SU-DHL-6 (cell line): ENCODE measurements at regions not wholly inside any gene's neighbourhood (a gene's known extent, or its start where the extent isn't known, plus 50 kb on each side); places are given as distances from the start of the nearest gene placed in this dataset.

Experiments
- H2AFZ ChIP-seq: fragments of 200-600 bp; sonication (generic); 2 replicates; pipeline ENCODE4 v1.6.1; 2014; ENCODE audit warnings: low read depth, mild to moderate bottlenecking, moderate library complexity, mixed read lengths, antibody characterized with exemption, low read length; ENCODE audit not compliant: severe bottlenecking
- H3F3A ChIP-seq: fragments of 200-600 bp; shearing (Covaris generic); 2 replicates; pipeline ENCODE4 v1.6.0; 2016; ENCODE audit warnings: antibody characterized with exemption, mild to moderate bottlenecking; ENCODE audit not compliant: insufficient read depth
- H3K27ac ChIP-seq: fragments of 200-600 bp; sonication (generic); 2 replicates; pipeline ENCODE4 v1.5.1; 2016; ENCODE audit warnings: low read depth, mild to moderate bottlenecking, low read length, moderate library complexity, mixed read lengths
- H3K27me3 ChIP-seq: fragments of 200-600 bp; sonication (generic), shearing (Covaris generic); 2 replicates; pipeline ENCODE4 v1.6.0; 2014; ENCODE audit warnings: mild to moderate bottlenecking, low read length
- H3K36me3 ChIP-seq: fragments of 200-600 bp; sonication (generic); 2 replicates; pipeline ENCODE4 v1.6.1; 2014; ENCODE audit warnings: mild to moderate bottlenecking, low read length, mixed read lengths
- H3K4me2 ChIP-seq: fragments of 300-600, 200-600 bp; shearing (Covaris generic), sonication (generic); 2 replicates; pipeline ENCODE4 v1.6.0; 2014; ENCODE audit warnings: low read length, low read depth, mild to moderate bottlenecking; ENCODE audit not compliant: poor library complexity, severe bottlenecking
- H3K4me3 ChIP-seq: fragments of 200-600 bp; sonication (generic); 2 replicates; pipeline ENCODE4 v1.5.1; 2014; ENCODE audit warnings: antibody characterized with exemption, low read length, mild to moderate bottlenecking, mixed read lengths; ENCODE audit not compliant: insufficient read depth, poor library complexity, severe bottlenecking
- H3K79me2 ChIP-seq: fragments of 200-600 bp; sonication (generic); 2 replicates; pipeline ENCODE4 v1.6.1; 2014; ENCODE audit warnings: mild to moderate bottlenecking, low read length, moderate library complexity; ENCODE audit not compliant: insufficient read depth
- H3K9ac ChIP-seq: fragments of 200-600 bp; sonication (generic); 2 replicates; pipeline ENCODE4 v1.7.0; 2014; ENCODE audit warnings: mild to moderate bottlenecking, low read length
- H3K9me2 ChIP-seq: fragments of 200-600 bp; sonication (generic); replicated peaks from 2 replicates; pipeline ENCODE4 v1.6.1; 2014; ENCODE audit warnings: low read length; ENCODE audit not compliant: insufficient read depth
- H3K9me3 ChIP-seq: fragments of 200-600 bp; sonication (generic); 2 replicates; pipeline ENCODE4 v1.6.1; 2014; ENCODE audit warnings: low read length, mixed read lengths; ENCODE audit not compliant: insufficient read depth
- H4K20me1 ChIP-seq: fragments of 200-600 bp; sonication (generic); 2 replicates; pipeline ENCODE4 v1.6.1; 2014; ENCODE audit warnings: low read depth, mild to moderate bottlenecking, antibody characterized with exemption, low read length, moderate library complexity, mixed read lengths
- CTCF ChIP-seq: fragments of 200-600 bp; sonication (generic); IDR thresholded peaks from one replicate; pipeline ENCODE4 v1.5.1; 2017; ENCODE audit warnings: antibody characterized with exemption, mild to moderate bottlenecking, low read length, moderate library complexity; ENCODE audit not compliant: insufficient read depth, poor library complexity, severe bottlenecking
- EZH2phosphoT487 ChIP-seq: fragments of 200-600 bp; sonication (generic), shearing (Covaris generic); conservative IDR thresholded peaks from 2 replicates; pipeline ENCODE4 v1.6.1; 2018; ENCODE audit warnings: mild to moderate bottlenecking, antibody characterized with exemption, low read length, moderate library complexity, mixed read lengths

- no peaks in the 10 kb centered on the region for H3K36me3 ChIP-seq
- TF ChIP-seq CTCF (no peak), EZH2phosphoT487 (no peak)
- H4K20me1 ChIP-seq = no peaks in the 10 kb centered on the region
- H3K9me2 ChIP-seq = no peaks in the 10 kb centered on the region
- no peaks in the 10 kb centered on the region for H3F3A ChIP-seq
- no peak overlapping the region for H3K9ac ChIP-seq
- no peak overlapping the region for H2AFZ ChIP-seq
- H3K27me3 ChIP-seq = no peaks in the 10 kb centered on the region
- H3K4me2 ChIP-seq = no peak overlapping the region
- no peak overlapping the region for H3K27ac ChIP-seq
- H3K79me2 ChIP-seq = no peaks in the 10 kb centered on the region
- H3K9me3 ChIP-seq = no peaks in the 10 kb centered on the region
- H3K4me3 ChIP-seq = no peak overlapping the region
Observed at GRCh38 chr2:195027947-195028346, 629.1 kb upstream of the SLC39A10 start.

- Histone ChIP-seq H3K9me2 (no peaks in the 10 kb centered on the region), H3K27ac (no peak overlapping the region), H3K9me3 (no peaks in the 10 kb centered on the region), H3K4me3 (no peak overlapping the region), H2AFZ (no peak overlapping the region), H3K9ac (no peak overlapping the region), H3K4me2 (no peak overlapping the region), H3K27me3 (no peaks in the 10 kb centered on the region), H3K79me2 (no peaks in the 10 kb centered on the region), H3F3A (no peaks in the 10 kb centered on the region), H4K20me1 (no peaks in the 10 kb centered on the region), H3K36me3 (no peaks in the 10 kb centered on the region)
- TF ChIP-seq CTCF (no peak), EZH2phosphoT487 (no peak)
Observed at GRCh38 chr2:195026261-195026660, 630.8 kb upstream of the SLC39A10 start.

- Histone ChIP-seq H3F3A (no peaks in the 10 kb centered on the region), H3K36me3 (no peaks in the 10 kb centered on the region), H2AFZ (no peak overlapping the region), H3K79me2 (no peaks in the 10 kb centered on the region), H4K20me1 (no peaks in the 10 kb centered on the region), H3K27me3 (no peaks in the 10 kb centered on the region), H3K9me2 (no peaks in the 10 kb centered on the region), H3K27ac (no peak overlapping the region), H3K4me2 (no peak overlapping the region), H3K4me3 (no peak overlapping the region), H3K9me3 (no peaks in the 10 kb centered on the region), H3K9ac (no peak overlapping the region)
- no peak for TF ChIP-seq EZH2phosphoT487
- TF ChIP-seq CTCF = no peak
Observed at GRCh38 chr2:195022508-195022830, 634.6 kb upstream of the SLC39A10 start.
